HG03575 (cell line): ENCODE measurements at regions not wholly inside any gene's neighbourhood (a gene's known extent, or its start where the extent isn't known, plus 50 kb on each side); places are given as distances from the start of the nearest gene placed in this dataset.

Experiments
- ATAC-seq: cut with Tn5 transposase; IDR thresholded peaks from one replicate; pipeline ENCODE4 v1.9.1; 2021; ENCODE audit not compliant: unreplicated experiment, insufficient number of reproducible peaks, low FRiP score; ENCODE audit errors: extremely low read depth

GRCh38 chr10:14468023-14468441 is 137.3 kb upstream of the FRMD4A start:
- no peak for ATAC-seq

DNA sequence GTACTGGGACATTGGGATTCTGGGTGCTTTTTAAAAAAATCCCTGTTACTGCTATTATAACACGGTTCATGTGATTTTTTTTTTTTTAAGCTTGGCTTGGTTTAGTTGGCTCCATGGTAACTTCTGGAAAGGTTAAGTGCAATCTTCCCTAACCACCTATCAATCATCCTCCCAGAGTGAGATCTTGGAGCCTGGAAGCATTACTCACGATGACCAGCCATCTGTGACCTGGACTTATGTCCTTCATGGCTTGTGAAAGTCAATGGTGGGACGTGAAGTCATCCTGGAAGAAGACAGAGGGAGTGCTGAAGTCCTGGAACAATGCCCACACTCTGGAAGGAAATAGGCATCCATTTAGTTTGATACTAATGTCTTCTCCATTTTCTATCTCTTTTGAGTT is 135.5 kb upstream of the FRMD4A start:
- ATAC-seq = no peak

GRCh38 chr10:14460447-14460846 is 129.7 kb upstream of the FRMD4A start:
- no peak for ATAC-seq

GRCh38 chr10:14459665-14460064 is 128.9 kb upstream of the FRMD4A start:
- no peak for ATAC-seq

GRCh38 chr10:14456870-14457266 is 126.1 kb upstream of the FRMD4A start:
- no peak for ATAC-seq

- no peak for ATAC-seq
These were observed 125.6 kb upstream of the FRMD4A start for GRCh38 chr10:14456218-14456869.

- ATAC-seq = no peak
These were observed 123.9 kb upstream of the FRMD4A start for GRCh38 chr10:14454629-14455028.

DNA sequence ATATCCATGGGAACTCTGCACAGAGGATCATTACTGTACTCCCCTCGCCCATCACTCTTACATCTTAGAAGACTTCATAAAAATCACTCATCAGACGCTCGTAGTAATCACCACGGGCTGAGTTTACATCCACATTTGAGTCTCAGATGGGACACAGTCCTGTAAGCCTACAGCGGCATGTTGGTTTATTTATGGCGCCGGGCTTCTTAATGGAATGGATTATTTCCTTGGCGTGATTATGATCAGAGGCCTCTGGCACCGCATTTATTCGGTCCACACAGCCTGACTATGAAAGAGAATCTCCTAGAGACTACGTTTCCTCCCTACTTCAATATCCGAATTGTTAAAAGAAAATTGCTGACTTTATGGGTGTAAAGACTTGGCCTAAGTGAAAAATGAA is 123.5 kb upstream of the FRMD4A start:
- ATAC-seq = no peak

- no peak for ATAC-seq
These were observed 122.9 kb upstream of the FRMD4A start for GRCh38 chr10:14453593-14453992.

GRCh38 chr10:14451341-14451740 is 120.6 kb upstream of the FRMD4A start:
- ATAC-seq = no peak

DNA sequence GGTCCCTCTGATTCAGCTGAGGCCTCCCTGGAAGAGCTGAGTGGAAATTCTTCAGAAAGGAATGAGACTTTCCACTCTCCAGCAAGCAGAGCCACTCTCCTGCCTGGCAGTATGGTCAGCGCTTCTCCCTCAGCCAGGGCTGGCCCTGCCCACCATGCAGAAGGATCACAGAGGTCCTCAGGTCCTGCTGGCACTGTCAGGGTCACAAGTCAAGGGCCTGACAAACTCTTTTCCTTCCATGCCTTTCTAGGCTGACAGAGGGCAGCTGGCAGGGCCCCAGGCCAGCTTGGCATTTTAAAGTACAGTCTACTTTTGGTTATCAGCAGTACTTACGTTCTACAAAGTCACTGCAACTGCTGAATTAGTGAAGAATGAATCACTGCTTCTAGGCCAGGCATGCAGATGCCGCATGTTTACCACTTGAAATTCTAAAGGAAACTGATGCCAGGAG is 119.3 kb upstream of the FRMD4A start:
- no peak for ATAC-seq

GRCh38 chr10:14449293-14449815 is 118.6 kb upstream of the FRMD4A start:
- ATAC-seq = no peak

DNA sequence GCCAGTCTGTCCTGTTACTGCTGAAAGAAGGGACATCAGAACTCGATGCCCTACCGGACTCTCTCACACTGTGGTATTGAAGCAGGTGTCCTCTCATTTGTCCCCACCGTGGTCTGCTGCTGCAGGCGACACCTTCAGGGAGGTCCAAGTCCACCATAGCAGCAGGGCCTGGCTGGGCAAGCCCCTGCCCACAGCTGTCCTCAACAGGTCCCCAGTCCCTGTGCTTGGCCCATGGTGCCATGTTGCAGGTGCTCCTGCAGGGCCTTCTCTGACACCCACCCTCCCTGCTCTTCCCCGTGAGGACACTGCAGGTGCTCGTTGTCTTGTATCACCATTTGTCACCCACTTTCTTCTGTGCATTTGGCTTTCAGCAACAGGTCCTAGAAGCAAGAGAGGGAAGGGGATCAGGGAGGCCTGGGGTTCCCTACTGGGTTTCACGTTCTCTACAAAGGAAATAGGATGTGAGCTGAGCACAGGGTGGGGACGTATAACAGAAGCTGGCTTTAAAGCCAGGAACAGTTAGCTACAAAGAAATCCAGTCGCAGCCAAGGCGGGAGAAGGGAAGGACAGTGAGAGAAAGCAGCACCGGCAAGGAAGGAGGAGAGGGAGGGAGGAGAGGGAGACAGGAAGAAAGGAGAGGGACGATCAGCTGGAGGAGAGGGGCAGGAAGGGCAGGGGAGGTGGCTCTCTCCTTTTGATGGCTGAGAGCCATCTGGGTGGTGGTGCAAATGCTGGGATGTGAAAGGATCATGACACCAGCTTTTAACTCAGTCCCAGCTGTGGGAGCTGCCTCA is 117.7 kb upstream of the FRMD4A start:
- no peak for ATAC-seq

GRCh38 chr10:14447094-14447839 is 116.5 kb upstream of the FRMD4A start:
- no peak for ATAC-seq

DNA sequence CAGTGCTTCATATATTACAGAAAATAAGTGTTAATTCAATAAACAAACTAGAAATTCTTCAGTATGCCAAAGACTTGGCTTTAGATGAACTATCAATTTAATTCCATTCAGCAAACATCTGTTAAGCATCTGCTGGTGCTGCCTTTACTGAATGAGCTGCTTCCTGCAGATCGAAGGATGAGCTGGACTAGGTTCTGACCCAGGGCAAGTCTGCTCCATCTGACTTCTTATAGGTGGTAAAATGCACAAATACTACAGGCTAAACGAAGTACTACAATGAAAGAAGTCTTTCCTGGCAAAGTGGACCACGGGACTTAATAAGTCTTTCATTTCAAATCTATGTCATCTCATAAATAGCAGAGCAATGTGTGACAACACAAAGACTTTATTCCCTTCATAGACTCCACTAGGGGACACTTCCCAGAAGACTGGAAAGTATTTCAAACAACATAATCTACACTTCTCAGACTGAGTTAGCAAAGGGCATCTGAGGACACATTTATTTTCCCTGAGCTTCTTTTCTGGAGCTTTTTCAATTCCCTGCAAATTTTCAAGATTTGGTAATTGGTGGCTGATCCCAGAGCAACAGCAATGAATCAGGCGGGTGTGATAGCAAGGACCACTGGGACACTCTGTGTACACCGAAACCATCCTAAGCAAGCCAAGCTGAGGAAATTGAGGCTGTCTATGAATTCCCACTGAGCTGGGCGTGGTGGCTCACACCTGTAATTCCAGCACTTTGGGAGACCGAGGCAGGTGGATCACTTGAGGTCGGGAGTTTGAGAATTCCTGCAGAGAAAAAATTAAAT is 108.9 kb upstream of the FRMD4A start:
- ATAC-seq = no peak

DNA sequence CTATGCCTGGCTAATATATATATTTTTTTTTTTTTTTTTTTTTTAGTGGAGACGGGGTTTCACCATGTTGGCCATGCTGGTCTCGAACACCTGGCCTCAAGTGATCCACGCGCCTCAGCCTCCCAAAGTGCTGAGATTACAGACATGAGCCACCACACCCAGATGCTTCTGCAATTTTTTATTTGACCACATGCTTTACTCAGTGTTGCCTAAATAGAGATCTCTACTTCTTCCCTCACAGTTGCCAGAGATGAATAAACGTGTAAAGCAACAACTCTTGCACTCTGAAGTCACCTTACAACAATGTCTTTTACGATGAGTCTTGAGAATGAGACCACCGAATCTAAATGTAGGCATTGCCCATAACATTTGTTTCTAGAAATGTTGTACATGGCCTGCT is 107.9 kb upstream of the FRMD4A start:
- no peak for ATAC-seq

DNA sequence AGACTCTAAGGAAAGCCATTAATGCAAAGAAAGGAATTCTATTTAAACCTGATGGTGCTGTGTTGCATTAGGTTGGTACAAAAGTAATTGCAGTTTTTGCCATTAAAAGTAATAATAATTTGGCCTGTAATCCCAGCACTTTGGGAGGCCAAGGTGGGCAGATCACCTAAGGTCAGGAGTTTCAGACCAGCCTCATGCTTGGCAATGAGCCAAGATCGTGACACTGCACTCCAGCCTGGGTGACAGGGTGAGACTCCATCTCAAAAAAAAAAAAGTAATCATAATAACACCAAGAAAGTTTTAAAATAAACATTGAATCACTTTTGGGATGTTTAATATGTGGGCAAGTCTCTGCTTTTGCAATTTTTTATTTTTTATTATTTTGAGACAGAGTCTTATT is 107.3 kb upstream of the FRMD4A start:
- ATAC-seq = no peak

DNA sequence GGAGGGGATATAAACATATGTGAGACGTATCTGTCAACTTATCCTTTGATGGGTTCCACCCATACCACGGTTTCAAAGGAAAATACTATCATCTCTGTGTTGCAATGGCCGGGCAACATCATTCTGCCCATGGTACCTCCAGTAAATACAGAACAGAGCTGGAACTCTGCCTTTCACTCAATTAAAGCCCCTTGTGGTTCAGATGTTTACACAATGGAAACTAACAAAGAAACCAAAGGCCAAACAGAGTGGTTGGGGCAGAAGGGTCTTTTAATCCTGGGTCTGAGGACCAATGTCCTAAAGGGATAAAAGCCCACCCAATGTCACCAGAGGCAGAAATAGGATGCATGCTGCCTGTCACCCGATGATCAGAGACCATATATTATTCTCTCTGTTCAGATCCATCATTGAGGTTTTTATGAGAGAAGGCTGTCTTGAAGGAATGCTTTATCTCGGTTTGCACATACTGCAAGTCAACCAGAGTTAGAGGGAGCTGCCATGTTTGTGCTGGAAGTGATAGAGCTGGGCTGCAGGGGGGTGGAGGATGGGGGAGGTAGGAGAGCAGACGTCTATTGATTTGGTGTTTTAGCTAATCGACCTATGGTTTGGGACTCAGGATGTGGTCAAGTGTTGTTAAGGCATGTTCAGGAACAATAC is 105.4 kb upstream of the FRMD4A start:
- no peak for ATAC-seq
